ENCODE measurements at regions not wholly inside any gene's neighbourhood (a gene's known extent, or its start where the extent isn't known, plus 50 kb on each side); places are given as distances from the start of the nearest gene placed in this dataset.
"Not testable (repeated sequence)": the region's sequence is repeated elsewhere in the genome, so short reads cannot be mapped to it uniquely, and the experiment has no call there.

GRCh38 chr9:66830777-66831497, 69.6 kb upstream of the ZNF658 start:
- ATAC-seq (ENCODE audit: low read depth in 2 of 2); DNase-seq; H3K27me3 Mint-ChIP-seq; H3K4me3 Mint-ChIP-seq; H3K27ac Mint-ChIP-seq; H3K36me3 Mint-ChIP-seq; H3K4me1 Mint-ChIP-seq; H3K9me3 Mint-ChIP-seq: not testable (repeated sequence)

- H3K9me3 Mint-ChIP-seq; H3K4me1 Mint-ChIP-seq; H3K27ac Mint-ChIP-seq; ATAC-seq (ENCODE audit: low read depth in 2 of 2); DNase-seq; H3K4me3 Mint-ChIP-seq; H3K36me3 Mint-ChIP-seq; H3K27me3 Mint-ChIP-seq: not testable (repeated sequence)
Measured at GRCh38 chr9:66832222-66832621, 68.3 kb upstream of the ZNF658 start.

- H3K4me3 Mint-ChIP-seq; H3K36me3 Mint-ChIP-seq; H3K27ac Mint-ChIP-seq; ATAC-seq (ENCODE audit: low read depth in 2 of 2); H3K4me1 Mint-ChIP-seq; H3K9me3 Mint-ChIP-seq; H3K27me3 Mint-ChIP-seq; DNase-seq: not testable (repeated sequence)
Measured at GRCh38 chr9:66837242-66837937, 63.1 kb upstream of the ZNF658 start.
